Sigmoid colon (tissue), 6 donors: ENCODE measurements at regions not wholly inside any gene's neighbourhood (a gene's known extent, or its start where the extent isn't known, plus 50 kb on each side); places are given as distances from the start of the nearest gene placed in this dataset.

Experiments used
- DNase-seq: peaks from one replicate; pipeline ENCODE4 v3.0.0-alpha.2; 2019
- H3K27ac ChIP-seq, 4 donors: fragments of 200-600 bp; sonication (generic); one replicate each; pipeline ENCODE4 v1.5.1; 2016 to 2019; ENCODE audit warnings: mild to moderate bottlenecking in 1 of 4
- H3K27me3 ChIP-seq, 3 donors: fragments of 200-600 bp; sonication (generic); one replicate each; pipeline ENCODE4 v1.5.1; 2019; ENCODE audit warnings: mild to moderate bottlenecking in 1 of 3
- H3K36me3 ChIP-seq, 4 donors: fragments of 200-600 bp; sonication (generic); one replicate each; pipeline ENCODE4 v1.5.1; 2016 to 2019
- H3K4me1 ChIP-seq, 4 donors: fragments of 200-600 bp; sonication (generic); one replicate each; pipeline ENCODE4 v1.5.1; 2017 to 2019
- H3K4me3 ChIP-seq, 4 donors: fragments of 200-600 bp; sonication (generic); one replicate each; pipeline ENCODE4 v1.5.1; 2017 to 2019; ENCODE audit warnings: mild to moderate bottlenecking in 2 of 4, moderate library complexity in 1 of 4
- H3K9me3 ChIP-seq, 4 donors: fragments of 200-600 bp in 3 of 4; sonication (generic) in 3 of 4; one replicate each; pipeline versions ENCODE4 v1.5.1 to v1.6.1; 2013 to 2019
- CTCF ChIP-seq, 4 experiments: fragments of 450-650 bp in 3 of 4; fragments of 200-600 bp in 1 of 4; IDR thresholded peaks; one replicate each; pipeline ENCODE4 v1.5.1; 2016 to 2019; ENCODE audit warnings: antibody characterized with exemption in 4 of 4, mild to moderate bottlenecking in 3 of 4, moderate library complexity in 2 of 4
- EP300 ChIP-seq, 4 donors: sonication (generic); formaldehyde crosslinking; IDR thresholded peaks; one replicate each; pipeline ENCODE4 v1.6.1; 2017; ENCODE audit warnings: antibody characterized with exemption in 4 of 4
- POLR2A ChIP-seq, 2 donors: fragments of 450-650 bp; IDR thresholded peaks; one replicate each; pipeline ENCODE4 v1.6.1; 2016; ENCODE audit warnings: antibody characterized with exemption in 2 of 2, mild to moderate bottlenecking in 2 of 2, moderate library complexity in 2 of 2
- POLR2AphosphoS5 ChIP-seq, 4 donors: sonication (generic); formaldehyde crosslinking; IDR thresholded peaks; one replicate each; pipeline ENCODE4 v1.6.1; 2017; ENCODE audit warnings: antibody characterized with exemption in 4 of 4
- WGBS, 2 donors: extraction: QIAGEN DNeasy Blood & Tissue Kit; methylation state at CpG; one replicate each; pipeline ENCODE4 v1.1.7; 2013; 5-methylcytosine and 5-hydroxymethylcytosine counted together
- intact Hi-C: fragments of 100-400 bp; cut with DNase I; formaldehyde crosslinking; loops from one replicate; pipeline ENCODE4 v1.15.1; 2023
- donor health status: healthy with polysubstance abuse.
- donor health status: healthy.

- DNase-seq, result no peak
- Histone ChIP-seq H3K36me3 (no peaks in the 10 kb centered on the region), H3K27me3 (no peaks in the 10 kb centered on the region), H3K4me3 (no peak overlapping the region), H3K27ac (no peak overlapping the region), H3K4me1 (peaks cover 0 to 14% (median 4%) of the 10 kb centered on the region in 4 donors), H3K9me3 (no peaks in the 10 kb centered on the region)
- intact Hi-C loops, result no loop called here
- no peak for TF ChIP-seq CTCF (IDR thresholded peaks at IDR 0.05)
- TF ChIP-seq EP300 (IDR thresholded peaks at IDR 0.05), result no peak
- no peak for TF ChIP-seq POLR2A (IDR thresholded peaks at IDR 0.05)
- TF ChIP-seq POLR2AphosphoS5 (IDR thresholded peaks at IDR 0.05), result no peak
- WGBS, 2 donors, result 41 to 70% methylated on average over 5 of the region's 5 CpGs
These were observed 160.0 kb downstream of the CBLN1 start for GRCh38 chr16:49121636-49122035.

- H3K27ac ChIP-seq, result no peak overlapping the region
- H3K4me1 ChIP-seq, result peaks cover 0 to 17% (median 4%) of the 10 kb centered on the region in 4 donors
- no peaks in the 10 kb centered on the region for H3K9me3 ChIP-seq
- DNase-seq, result no peak
- H3K36me3 ChIP-seq, result no peaks in the 10 kb centered on the region
- intact Hi-C loops, result no loop called here
- WGBS, 2 donors, result 60 to 77% methylated on average over 6 of the region's 6 CpGs
- no peaks in the 10 kb centered on the region for H3K27me3 ChIP-seq
- H3K4me3 ChIP-seq, result no peak overlapping the region
- TF ChIP-seq POLR2AphosphoS5 (IDR thresholded peaks at IDR 0.05), result no peak
- no peak for TF ChIP-seq EP300 (IDR thresholded peaks at IDR 0.05)
- TF ChIP-seq POLR2A (IDR thresholded peaks at IDR 0.05), result no peak
- no peak for TF ChIP-seq CTCF (IDR thresholded peaks at IDR 0.05)
These were observed 161.0 kb downstream of the CBLN1 start for GRCh38 chr16:49120631-49121030.

GRCh38 chr16:49116873-49117272 is 164.8 kb downstream of the CBLN1 start:
- H3K27ac ChIP-seq, result no peak overlapping the region
- no peak overlapping the region for H3K4me3 ChIP-seq
- no peaks in the 10 kb centered on the region for H3K9me3 ChIP-seq
- TF ChIP-seq POLR2AphosphoS5 (IDR thresholded peaks at IDR 0.05), result no peak
- TF ChIP-seq CTCF (IDR thresholded peaks at IDR 0.05), result no peak
- no peak for TF ChIP-seq EP300 (IDR thresholded peaks at IDR 0.05)
- TF ChIP-seq POLR2A (IDR thresholded peaks at IDR 0.05), result no peak
- no peaks in the 10 kb centered on the region for H3K27me3 ChIP-seq
- 77 to 85% methylated on average over 7 of the region's 7 CpGs for WGBS, 2 donors
- H3K36me3 ChIP-seq, result no peaks in the 10 kb centered on the region
- DNase-seq, result no peak
- intact Hi-C loops, result no loop called here
- peaks cover 0 to 36% (median 24%) of the 10 kb centered on the region in 4 donors for H3K4me1 ChIP-seq

- 78% methylated on average over 9 of the region's 9 CpGs for WGBS, 2 donors
- no peak overlapping the region for H3K4me3 ChIP-seq
- TF ChIP-seq POLR2A (IDR thresholded peaks at IDR 0.05), result no peak
- DNase-seq, result no peak
- intact Hi-C loops, result no loop called here
- H3K36me3 ChIP-seq, result no peaks in the 10 kb centered on the region
- H3K27ac ChIP-seq, result no peak overlapping the region
- peaks cover 0 to 36% (median 25%) of the 10 kb centered on the region in 4 donors for H3K4me1 ChIP-seq
- no peaks in the 10 kb centered on the region for H3K27me3 ChIP-seq
- H3K9me3 ChIP-seq, result no peaks in the 10 kb centered on the region
These were observed 165.7 kb downstream of the CBLN1 start for GRCh38 chr16:49115956-49116355.

- peaks cover 0 to 30% (median 22%) of the 10 kb centered on the region in 4 donors for H3K4me1 ChIP-seq
- H3K27ac ChIP-seq, result peak overlapping the region in 3 of 4 donors; percentile 52 to 66 (median 60)
- H3K36me3 ChIP-seq, result no peaks in the 10 kb centered on the region
- H3K4me3 ChIP-seq, result no peak overlapping the region
- no peaks in the 10 kb centered on the region for H3K9me3 ChIP-seq
- no peaks in the 10 kb centered on the region for H3K27me3 ChIP-seq
- intact Hi-C loops, result loop anchor here (5.0 kb wide), 1 partner anchor 170 kb away; no protein-coding TSS in a partner anchor
- peak; percentile 85 for DNase-seq
- WGBS, 2 donors, result 54 to 66% methylated on average over 5 of the region's 5 CpGs
- TF ChIP-seq POLR2A (IDR thresholded peaks at IDR 0.05), result no peak
- no peak for TF ChIP-seq CTCF (IDR thresholded peaks at IDR 0.05)
- peak; percentile 40 to 92 (median 71) for TF ChIP-seq EP300 (IDR thresholded peaks at IDR 0.05)
- TF ChIP-seq POLR2AphosphoS5 (IDR thresholded peaks at IDR 0.05), result peak; percentile 74 to 92 (median 90)
These were observed 168.9 kb downstream of the CBLN1 start for GRCh38 chr16:49112754-49113153.
